NCI-H1417 treated with DMSO at 0.1 percent for 48 hours (cell line): ENCODE measurements at regions not wholly inside any gene's neighbourhood (a gene's known extent, or its start where the extent isn't known, plus 50 kb on each side); places are given as distances from the start of the nearest gene placed in this dataset.

Source experiments
- DNase-seq: peaks from one replicate; lab custom pipeline; 2025; lab: John Stamatoyannopoulos, UW

DNA sequence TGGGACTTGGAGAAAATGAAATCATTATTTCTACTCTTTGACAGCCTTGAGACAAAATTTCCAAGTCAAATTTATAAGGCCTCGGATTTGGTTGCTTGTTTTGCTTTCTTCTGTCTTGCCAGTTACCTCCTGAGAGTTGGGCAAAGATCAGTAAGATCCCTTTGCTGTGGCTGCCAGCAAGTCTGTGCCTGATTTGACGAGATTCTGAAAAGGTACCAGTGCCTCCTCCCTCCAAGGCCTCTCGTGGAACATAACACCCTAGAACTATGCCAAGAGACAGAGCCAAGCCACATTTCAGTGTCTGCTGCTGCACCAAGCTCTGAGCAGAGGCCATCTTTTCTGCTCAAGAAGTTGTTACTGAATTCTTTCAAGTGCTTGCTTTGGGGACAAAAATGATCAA, 61.0 kb downstream of the GTPBP8 start:
- no peak for DNase-seq

DNA sequence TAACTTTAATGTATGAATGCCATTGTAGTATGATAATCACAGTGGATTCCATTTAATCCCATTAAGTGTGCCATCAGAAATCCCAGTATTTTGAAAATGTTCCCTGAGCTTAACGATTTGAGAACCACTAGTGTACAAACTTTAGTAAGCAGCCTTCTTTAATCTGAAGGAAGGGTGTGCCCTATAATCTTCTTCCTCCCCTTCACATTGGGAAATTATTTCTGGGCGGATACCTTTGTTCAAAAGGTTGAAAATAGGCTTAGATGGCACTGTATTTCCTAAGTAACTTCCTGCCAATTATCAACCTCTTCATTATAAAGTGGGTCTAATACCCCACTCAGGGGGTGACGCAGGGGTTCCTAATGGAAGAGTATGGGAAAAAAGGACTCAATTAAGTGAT, 62.4 kb downstream of the GTPBP8 start:
- DNase-seq, result no peak

DNA sequence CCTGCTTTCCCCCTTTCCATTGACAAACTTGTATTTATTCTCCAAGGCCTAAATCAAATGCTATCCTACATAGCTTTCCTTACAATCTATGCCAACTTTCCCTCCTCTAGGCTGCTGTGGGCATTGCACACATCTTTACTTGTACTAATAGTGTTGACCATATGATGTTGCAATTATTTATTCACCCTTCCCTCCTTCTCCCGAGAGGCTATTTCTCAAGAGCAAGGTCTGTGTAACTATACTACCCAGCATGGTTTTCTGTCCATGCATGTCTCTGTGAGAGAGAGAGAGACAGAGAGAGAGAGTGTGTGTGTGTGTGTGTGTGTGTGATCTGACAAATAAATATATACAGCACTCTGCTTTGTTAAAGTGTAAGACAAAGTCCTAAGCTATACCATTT, 63.8 kb downstream of the GTPBP8 start:
- DNase-seq, result no peak

DNA sequence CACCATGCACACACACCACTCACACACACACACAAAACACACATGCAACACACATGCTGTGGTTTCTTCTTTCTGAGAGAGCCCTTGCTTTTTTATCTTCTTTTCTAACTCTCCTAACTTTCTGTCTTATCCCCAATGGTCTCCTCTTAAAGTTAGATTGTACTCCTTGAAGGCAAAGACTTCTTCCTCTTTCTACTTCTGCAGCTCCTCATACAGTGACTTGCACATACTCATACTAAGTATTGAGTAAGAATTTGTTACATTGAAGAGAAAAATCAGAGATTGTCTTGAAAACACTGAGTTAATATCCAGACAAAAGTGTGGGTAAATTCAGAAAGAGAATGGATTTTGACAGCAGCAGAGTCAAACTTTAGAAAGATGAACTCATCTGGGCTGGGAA, 64.4 kb downstream of the GTPBP8 start:
- DNase-seq, result no peak

DNA sequence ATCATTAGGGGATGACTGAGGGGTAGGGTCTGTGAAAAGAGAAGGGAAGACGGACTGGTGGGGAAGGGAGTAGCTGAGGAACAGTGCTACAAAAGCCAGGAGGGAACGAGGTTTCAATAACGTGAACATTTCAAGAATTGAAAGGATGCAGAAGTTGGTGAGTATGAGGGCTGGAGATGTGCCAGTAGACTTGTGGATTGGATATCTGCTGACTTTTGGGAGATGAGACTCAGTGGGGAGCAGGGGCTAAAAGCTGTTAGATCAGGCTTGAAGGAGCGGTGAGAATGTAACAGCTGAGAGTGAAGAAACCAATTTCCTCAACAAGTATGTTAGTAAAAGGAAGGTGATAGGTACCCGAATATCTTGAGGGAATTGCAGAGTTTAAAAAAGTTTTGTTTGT, 65.2 kb downstream of the GTPBP8 start:
- DNase-seq, result no peak

DNA sequence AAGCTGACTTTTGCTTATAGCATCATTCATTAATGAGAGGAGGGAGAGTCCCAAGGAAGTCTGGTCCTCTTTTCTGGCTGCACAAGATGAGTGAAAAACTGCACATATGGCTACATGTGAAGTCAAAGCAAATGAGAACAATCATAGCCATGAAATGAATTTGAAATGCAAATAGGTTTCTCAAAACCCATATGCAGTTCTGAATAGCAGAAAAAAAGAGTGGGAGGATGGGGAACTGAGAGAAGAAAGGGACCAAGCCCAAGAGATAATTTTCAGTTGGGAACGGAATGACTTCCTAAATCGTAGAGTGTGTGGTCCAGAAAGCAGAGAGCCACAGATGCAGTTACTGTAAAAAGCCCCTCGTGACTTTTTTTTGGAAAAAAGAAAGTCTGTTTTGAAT, 66.3 kb downstream of the GTPBP8 start:
- no peak for DNase-seq

DNA sequence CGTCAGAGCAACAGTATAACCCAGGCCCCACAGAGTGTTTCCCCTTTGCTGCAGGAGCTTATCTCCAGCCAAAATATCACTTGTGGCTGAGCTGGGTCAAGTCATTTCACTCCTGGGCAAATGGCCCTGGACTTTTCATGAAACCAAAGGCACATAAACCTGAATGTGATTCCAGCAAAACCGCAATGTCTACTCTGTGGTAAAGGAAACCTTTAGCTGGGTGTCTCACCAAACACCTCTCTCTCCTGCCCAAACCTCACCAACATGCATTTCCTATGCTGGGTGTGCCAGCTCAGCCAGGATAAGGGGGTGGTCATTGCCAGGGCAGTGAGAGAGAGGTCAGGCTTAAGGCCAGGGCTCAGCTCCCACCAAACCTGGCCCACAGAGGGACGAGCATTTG, 67.4 kb downstream of the GTPBP8 start:
- DNase-seq, result no peak

DNA sequence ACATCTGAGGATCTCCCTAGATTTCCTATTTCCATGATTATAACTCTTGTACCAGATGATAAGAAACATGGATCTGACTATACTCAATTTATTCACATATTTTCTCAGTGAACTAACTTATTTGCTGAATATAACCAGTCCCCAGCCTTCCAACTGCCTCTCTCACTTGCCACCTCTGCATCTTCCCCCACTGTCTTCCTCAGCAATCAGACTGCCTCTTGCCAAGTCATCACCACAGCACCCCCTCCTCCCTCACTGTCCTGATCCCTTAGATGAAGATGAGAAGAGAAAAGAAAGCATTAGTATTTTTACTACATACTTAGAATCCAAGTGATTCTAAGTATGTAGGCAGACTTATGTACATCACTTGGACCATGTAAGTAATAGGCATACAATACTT, 71.9 kb downstream of the GTPBP8 start:
- DNase-seq, result no peak

DNA sequence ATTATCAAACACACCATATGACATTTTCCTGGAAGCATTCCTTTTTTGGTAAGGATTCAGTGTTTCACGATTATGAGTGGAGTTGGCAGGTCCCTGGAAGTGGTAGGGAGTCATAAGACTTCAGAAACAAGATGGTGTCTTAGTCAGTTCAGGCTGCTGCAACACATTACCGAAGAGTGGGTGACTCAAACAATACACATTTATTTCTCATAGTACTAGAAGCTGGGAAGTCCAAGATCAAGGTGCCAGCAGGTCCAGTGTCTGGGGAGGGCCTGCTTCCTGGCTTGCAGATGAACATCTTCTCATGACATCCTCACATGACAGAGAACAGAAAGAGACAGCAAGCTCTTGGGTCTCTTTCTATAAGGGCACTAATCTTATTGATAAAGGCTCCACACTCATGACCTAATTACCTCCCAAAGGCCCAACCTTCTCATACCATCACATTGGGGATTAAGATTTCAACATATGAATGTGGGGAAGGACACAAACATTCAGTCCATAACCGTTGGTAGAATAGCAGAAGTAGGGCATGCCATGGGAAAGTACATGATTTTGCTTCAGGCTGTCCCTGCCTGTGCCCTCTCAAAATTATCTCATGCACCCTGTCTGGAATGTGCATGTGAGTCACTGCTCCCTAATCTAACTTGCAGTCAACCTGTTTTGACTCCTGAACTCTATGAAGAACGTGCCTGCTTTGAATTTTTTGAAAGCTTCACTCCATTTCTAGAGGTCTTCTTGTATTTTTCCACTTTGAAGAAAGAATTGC, 72.5 kb downstream of the GTPBP8 start:
- no peak for DNase-seq

DNA sequence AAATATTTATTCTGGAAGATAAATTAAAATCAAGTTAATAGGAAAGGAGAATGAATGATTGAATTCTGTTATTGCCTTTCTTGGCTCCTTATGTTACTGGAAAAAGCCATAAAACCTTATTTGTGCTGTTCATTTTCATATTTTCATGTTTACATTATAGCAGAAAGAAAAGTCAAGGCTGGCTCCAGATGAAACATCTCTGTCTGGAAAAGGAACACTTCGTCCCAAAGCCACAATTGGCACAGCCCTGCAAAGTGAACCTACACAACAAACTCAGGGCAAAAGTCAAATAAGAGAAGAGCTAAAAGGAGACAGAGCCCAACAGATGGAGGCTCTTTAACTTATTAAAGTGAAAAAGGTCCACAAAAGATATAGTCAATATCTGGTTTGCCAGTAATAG, 73.4 kb downstream of the GTPBP8 start:
- DNase-seq, result no peak

DNA sequence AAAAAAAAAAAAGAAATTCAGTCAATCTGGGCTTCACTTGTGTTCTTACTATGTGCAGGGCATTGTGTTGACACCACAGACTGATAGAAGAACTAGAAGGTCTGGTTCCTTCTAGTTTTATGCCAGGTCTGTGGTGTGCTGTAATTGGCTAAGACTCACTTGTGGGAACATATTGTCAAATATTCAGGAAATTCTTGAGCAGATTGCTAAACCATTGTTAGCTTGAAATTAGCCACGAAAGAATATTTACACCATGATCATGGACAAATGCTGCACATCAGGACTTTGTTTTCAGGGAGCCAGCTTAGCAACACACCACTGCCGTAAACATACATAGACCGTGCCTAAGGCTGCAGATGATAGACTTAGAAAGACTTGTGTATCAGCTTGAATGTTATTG, 74.6 kb downstream of the GTPBP8 start:
- no peak for DNase-seq

DNA sequence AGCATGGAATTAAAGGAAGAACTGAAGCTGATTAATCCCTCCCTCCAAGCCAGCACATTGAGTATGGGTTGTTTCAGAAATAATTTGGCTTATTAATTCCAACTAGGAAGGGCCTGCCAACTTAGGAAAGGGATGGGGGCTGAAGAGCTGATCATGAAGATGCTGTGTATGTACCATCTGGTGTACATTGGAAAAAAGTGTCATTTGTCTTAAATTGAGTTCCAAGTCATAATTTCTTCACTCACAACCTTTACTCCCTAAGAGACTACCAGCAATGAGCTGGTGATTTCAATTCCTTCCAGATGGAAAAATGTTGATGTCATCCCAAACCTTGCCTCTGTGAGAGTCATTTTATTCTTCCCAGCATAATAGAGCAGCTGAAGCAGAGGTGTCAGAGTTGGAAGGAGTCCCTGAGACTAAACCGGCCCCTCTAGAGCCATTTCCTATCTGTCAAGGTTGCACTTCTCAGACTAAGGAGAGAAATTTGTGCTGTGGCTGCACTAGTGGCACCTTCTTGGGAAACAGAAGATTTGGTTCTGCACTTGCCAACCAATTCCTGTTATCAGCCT, 79.4 kb downstream of the GTPBP8 start:
- no peak for DNase-seq

DNA sequence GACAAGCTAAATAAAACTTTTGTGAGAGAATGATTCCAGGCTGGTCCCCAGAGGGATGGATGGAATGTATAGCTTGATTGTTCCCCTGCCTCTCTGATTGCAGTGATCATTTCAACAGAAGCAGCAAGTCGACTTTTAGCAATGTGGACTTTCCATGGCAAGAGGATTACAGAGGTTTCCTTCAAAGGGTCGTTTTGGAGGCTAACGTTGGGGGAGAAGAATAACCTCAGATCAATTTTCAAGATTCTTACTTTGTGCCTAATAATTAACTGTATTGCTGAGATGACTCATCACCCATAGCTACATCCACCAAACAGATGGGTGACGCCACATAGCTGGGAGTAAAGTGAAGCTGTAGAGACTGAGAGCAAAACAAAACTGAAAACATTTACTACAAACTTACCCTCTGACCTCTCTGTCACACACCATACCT, 79.9 kb downstream of the GTPBP8 start:
- no peak for DNase-seq

DNA sequence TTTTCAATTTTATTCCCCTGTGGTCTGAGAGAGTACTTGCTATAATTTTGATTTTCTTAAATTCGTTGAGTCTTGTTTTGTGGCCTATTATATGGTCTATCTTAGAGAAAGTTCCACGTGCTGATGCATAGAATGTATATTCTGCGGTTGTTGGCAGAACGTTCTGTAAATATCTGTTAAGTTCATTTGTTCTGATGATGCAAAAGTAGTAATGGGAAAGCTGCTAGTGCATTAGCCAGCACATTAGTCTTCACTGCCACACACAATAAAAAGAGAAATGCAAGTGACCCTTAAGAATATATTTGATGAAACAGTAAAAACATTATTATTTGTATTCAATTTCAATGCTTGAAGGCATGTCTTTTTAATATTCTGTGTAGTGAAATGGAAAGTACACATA, 84.8 kb downstream of the GTPBP8 start:
- DNase-seq, result no peak

DNA sequence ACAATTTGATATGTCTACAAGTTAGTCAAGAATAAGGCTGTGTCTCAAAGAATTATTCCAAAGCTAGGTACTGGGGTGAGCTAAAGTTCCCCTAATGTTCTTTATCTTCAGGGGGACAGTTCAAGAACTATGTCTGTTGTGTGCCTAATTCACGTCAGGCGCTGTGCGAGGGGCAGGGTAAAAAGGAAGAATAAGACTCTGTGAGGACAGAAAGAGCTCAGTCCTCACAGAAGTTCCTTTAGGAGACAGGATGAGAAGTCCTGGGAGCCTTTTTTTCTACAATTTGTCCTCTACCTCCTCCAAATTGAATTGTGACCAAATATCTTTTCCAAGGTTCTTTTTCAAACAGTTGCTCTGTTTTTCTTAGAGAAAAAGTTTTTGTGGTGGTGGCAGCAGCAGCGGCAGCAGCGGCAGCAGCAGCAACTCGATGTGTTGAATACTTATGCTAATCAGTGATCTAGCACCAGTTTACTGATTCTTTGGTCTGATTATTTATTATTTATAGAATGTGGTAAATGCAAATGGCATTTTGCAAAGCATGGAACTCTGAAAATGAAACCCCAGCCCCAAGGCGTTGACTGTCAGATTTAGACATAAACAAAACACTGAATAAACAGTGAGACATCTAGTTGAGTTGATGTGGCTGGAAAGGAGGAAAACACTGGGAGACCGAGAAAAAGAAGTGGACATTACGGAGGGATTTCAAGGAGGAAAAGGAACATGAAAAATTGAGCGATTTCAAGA, 88.6 kb downstream of the GTPBP8 start:
- no peak for DNase-seq

DNA sequence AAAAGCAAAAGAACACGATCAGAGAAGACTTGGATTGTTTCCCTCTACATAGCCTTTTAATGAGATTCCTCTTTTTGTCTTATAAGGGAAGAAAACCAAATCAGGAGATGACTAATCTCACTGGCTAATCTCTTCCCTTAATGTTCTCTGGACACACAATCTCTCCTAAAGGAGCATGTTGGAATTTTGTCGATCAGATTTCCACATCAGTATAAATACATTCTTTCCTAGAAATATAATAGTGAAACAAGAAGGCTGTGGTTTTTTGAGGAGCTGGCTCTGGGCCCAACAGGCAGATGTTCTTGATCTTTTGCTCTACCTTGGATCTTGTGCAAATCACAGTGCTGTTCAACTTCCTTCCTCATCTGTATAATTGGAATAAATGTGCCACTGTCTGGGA, 94.0 kb downstream of the GTPBP8 start:
- no peak for DNase-seq

DNA sequence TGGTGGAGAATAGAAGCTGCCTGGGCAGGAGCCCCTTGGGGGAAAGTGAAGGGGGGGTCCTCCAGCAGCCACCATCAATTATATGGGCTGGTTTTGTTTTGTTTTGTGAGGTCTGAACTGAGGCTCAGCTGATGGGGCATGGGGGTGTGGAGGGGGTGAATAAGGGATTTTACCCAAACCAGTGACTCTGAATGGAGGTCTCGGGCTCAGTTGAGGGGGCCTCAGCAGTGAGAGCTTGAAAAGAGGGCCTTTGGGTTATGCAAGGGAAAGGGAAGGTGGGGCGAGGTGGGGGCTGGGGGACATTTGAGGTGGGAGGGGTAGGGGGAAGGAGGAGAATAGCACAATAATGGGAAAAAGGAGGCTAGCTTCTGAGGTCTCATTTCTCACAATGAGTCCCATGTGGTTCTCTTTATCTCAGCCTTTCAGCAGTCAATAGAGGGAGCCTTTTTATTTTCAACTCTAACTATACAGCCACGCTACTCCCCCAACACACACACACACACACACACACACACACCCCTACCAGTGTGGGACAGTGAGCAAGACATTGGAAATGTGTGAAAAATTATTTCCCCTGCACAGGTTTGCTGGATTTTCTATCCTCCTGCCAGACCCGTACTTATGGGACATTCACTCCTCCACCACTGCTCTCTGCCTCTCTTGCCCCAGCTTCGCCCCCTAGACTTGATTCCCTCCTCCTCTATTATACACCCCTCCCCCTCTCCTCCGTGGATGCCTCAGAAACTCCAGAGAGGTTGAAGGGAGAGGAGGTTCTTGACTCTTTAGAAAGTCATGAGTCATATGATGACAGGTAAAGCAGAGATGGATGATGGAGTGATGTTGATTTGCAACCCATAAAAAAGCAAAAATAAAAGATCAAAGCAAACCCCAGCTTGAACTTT, 96.0 kb downstream of the GTPBP8 start:
- DNase-seq, result no peak

DNA sequence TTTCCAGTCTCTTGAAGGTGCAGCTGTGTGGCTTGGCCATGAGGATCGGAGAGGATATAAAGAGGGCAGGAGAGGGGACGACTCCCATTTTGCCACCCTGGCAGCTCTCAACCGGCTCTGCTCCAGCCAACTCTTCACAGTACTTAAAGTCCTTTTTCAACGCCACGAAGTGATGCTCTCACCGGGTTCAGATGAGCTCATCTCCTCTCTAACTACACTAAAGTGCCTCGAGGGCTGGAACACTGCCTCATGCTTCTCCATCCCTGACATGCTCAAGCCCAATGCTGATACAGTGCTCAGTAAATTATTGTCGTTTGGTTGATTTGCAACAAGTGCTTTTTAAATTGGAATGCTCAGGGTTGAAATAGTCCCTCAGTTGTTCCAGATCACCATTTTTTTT, 97.8 kb downstream of the GTPBP8 start:
- DNase-seq, result no peak

DNA sequence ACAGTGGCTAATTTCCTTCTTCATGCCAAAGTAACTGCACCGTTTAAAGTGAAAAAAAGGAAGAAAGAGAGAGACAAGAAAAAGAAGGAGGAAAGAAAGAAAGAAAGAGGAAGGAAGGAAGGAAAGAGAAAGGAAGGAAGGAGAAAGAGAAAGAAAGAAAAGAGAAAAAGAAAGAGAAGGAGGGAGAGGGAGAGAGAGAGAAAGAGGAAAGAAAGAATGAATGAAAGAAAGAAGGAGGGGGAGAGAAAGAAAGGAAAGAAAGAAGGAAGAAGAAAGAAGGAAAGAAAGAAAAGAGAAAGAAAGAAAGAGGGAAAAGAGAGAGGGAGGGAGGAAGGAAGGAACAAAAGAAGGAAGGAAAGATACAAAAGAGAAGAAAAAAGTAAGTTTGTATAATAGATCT, 100.6 kb downstream of the GTPBP8 start:
- no peak for DNase-seq

DNA sequence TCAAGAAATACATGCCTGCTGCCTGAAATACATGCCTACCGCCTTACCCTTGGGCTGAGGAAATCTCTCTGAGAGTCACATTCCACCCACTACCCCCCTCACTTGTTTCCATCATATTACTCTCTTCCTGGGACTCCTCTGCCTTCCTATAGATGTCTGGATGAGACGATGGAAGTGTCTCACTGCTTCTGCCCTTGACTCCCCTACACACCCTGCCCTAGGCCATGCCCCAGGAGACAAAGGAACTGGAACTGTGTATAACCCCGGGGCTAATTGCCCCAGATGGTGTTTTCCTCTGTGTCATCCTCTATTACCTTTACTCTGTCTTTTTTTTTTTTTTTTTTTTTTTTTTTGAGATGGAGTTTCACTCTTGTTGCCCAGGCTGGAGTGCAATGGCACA, 102.0 kb downstream of the GTPBP8 start:
- DNase-seq, result no peak

DNA sequence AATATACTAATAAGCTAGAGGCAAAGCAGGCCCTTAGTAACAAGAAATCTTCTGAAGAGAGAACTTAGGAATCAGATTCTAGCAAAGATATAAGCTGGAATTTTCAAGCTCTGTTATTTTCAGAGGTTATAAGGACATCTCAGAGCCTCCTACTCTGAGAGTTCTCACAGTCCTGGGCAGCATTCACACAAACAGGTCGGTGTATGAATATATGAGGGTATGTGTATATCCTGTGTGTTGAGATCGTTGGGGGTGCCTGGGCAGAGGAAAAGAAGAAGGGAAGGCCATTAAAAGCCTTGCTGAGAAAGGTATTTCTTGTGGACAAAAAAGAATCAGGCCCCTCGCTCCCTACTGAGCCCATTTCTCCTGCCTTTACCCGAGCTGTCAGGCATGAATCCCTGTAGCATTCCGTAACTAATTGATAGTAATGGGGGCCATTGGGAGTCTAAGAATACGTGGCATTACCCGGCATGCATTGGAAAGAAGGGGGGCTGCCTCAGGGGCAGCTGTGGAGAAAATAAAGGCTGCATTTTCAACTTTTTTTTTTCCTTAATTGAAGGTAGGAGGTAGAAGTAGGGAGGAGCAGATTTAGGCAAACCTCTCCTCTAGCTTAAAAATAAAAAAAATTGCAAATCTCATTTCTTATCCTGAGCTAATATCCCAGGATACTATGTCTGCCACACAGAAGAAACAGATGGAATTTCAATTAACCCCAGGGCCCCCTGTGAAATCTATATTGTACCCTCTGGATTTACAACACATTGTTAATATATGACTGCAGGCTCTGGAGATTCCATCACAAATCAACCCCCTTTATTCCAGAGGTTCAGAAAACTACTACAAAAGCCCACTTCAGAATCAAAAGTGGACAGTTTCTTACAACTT, 103.8 kb downstream of the GTPBP8 start:
- DNase-seq, result no peak
